Tibial nerve (tissue), 4 donors: ENCODE measurements at regions not wholly inside any gene's neighbourhood (a gene's known extent, or its start where the extent isn't known, plus 50 kb on each side); places are given as distances from the start of the nearest gene placed in this dataset.

Source experiments
- CTCF ChIP-seq, 5 experiments: fragments of 200-600 bp in 3 of 5; fragments of 450-650 bp in 2 of 5; sonication (generic) in 3 of 5; IDR thresholded peaks; one replicate each; pipeline ENCODE4 v1.5.1; 2016 to 2019; ENCODE audit warnings: antibody characterized with exemption in 5 of 5, mild to moderate bottlenecking in 3 of 5, moderate library complexity in 2 of 5
- EP300 ChIP-seq, 2 donors: sonication (generic); formaldehyde crosslinking; IDR thresholded peaks; one replicate each; pipeline ENCODE4 v1.6.1; 2017; ENCODE audit warnings: antibody characterized with exemption in 2 of 2, mild to moderate bottlenecking in 1 of 2
- POLR2A ChIP-seq, 2 donors: fragments of 450-650 bp; IDR thresholded peaks; one replicate each; pipeline ENCODE4 v1.6.1; 2017; ENCODE audit warnings: antibody characterized with exemption in 2 of 2, mild to moderate bottlenecking in 2 of 2, moderate library complexity in 2 of 2

GRCh38 chr11:101717619-101718018 is 133.8 kb upstream of the TRPC6 start:
- TF ChIP-seq CTCF (IDR thresholded peaks at IDR 0.05) = no peak
- no peak for TF ChIP-seq EP300 (IDR thresholded peaks at IDR 0.05)
- no peak for TF ChIP-seq POLR2A (IDR thresholded peaks at IDR 0.05)
